Retina (tissue), 1 donor: ENCODE measurements at regions not wholly inside any gene's neighbourhood (a gene's known extent, or its start where the extent isn't known, plus 50 kb on each side); places are given as distances from the start of the nearest gene placed in this dataset.
A peak's percentile ranks its signal among the peaks of the same experiment; 100 is the strongest.

Experiments
- DNase-seq: peaks from one replicate; pipeline ENCODE4 v3.0.0-alpha.2; 2016

- peak; percentile 85 for DNase-seq
These were observed 263.6 kb downstream of the CTTN start for GRCh38 chr11:70661761-70662501.

GRCh38 chr11:70662691-70663098 lies 264.4 kb downstream of the CTTN start:
- DNase-seq, result peak; percentile 57

GRCh38 chr11:70663815-70664214 lies 265.5 kb downstream of the CTTN start:
- no peak for DNase-seq

- no peak for DNase-seq
These were observed 268.0 kb downstream of the CTTN start for GRCh38 chr11:70666311-70666710.

- DNase-seq, result no peak
These were observed 269.4 kb downstream of the CTTN start for GRCh38 chr11:70667767-70668166.

GRCh38 chr11:70668204-70669202 lies 270.2 kb downstream of the CTTN start:
- DNase-seq, result no peak

GRCh38 chr11:70669281-70669680 lies 271.0 kb downstream of the CTTN start:
- DNase-seq, result no peak

GRCh38 chr11:70669871-70670675 lies 271.7 kb downstream of the CTTN start:
- DNase-seq, result peak; percentile 52

- no peak for DNase-seq
These were observed 272.3 kb downstream of the CTTN start for GRCh38 chr11:70670676-70671034.

- DNase-seq, result no peak
These were observed 272.8 kb downstream of the CTTN start for GRCh38 chr11:70671083-70671482.

- no peak for DNase-seq
These were observed 273.3 kb downstream of the CTTN start for GRCh38 chr11:70671611-70672010.

- DNase-seq, result no peak
These were observed 274.8 kb downstream of the CTTN start for GRCh38 chr11:70672991-70673653.

- no peak for DNase-seq
These were observed 276.3 kb downstream of the CTTN start for GRCh38 chr11:70674605-70675004.

GRCh38 chr11:70675697-70676374 lies 277.5 kb downstream of the CTTN start:
- DNase-seq, result no peak

GRCh38 chr11:70677232-70677916 lies 279.0 kb downstream of the CTTN start:
- DNase-seq, result no peak

- DNase-seq, result no peak
These were observed 280.9 kb downstream of the CTTN start for GRCh38 chr11:70678931-70679900.

GRCh38 chr11:70680781-70681281 lies 282.5 kb downstream of the CTTN start:
- DNase-seq, result no peak

GRCh38 chr11:70682056-70682455 lies 283.7 kb downstream of the CTTN start:
- DNase-seq, result no peak

- DNase-seq, result no peak
These were observed 284.4 kb downstream of the CTTN start for GRCh38 chr11:70682760-70683159.

GRCh38 chr11:70687716-70688115 lies 289.4 kb downstream of the CTTN start:
- no peak for DNase-seq
